ENCODE measurements at regions not wholly inside any gene's neighbourhood (a gene's known extent, or its start where the extent isn't known, plus 50 kb on each side); places are given as distances from the start of the nearest gene placed in this dataset.

GRCh38 chr2:51812138-51812866, 780.4 kb upstream of the NRXN1 start:
- Histone ChIP-seq H3K9me3 (no peaks in the 10 kb centered on the region), H3K36me3 (no peaks in the 10 kb centered on the region), H3K4me3 (no peak overlapping the region), H3K27ac (no peak overlapping the region), H3K4me1 (no peaks in the 10 kb centered on the region), H3K27me3 (no peaks in the 10 kb centered on the region)
- no peak for TF ChIP-seq CTCF (IDR thresholded peaks at IDR 0.05)
- intact Hi-C loops (cut with DNase I; ENCODE audit: low total_unique reads), result no loop called here
- no peak for DNase-seq

GRCh38 chr2:51810197-51810596, 778.3 kb upstream of the NRXN1 start:
- H3K4me3 ChIP-seq, result no peak overlapping the region
- intact Hi-C loops (cut with DNase I; ENCODE audit: low total_unique reads), result no loop called here
- H3K27ac ChIP-seq, result no peak overlapping the region
- no peaks in the 10 kb centered on the region for H3K4me1 ChIP-seq
- TF ChIP-seq CTCF (IDR thresholded peaks at IDR 0.05), result no peak
- no peaks in the 10 kb centered on the region for H3K9me3 ChIP-seq
- no peaks in the 10 kb centered on the region for H3K36me3 ChIP-seq
- no peaks in the 10 kb centered on the region for H3K27me3 ChIP-seq
- no peak for DNase-seq

GRCh38 chr2:51807229-51807628, 775.3 kb upstream of the NRXN1 start:
- Histone ChIP-seq H3K4me1 (no peaks in the 10 kb centered on the region), H3K9me3 (no peaks in the 10 kb centered on the region), H3K4me3 (no peak overlapping the region), H3K36me3 (no peaks in the 10 kb centered on the region), H3K27ac (no peak overlapping the region), H3K27me3 (no peaks in the 10 kb centered on the region)
- intact Hi-C loops (cut with DNase I; ENCODE audit: low total_unique reads), result no loop called here
- no peak for TF ChIP-seq CTCF (IDR thresholded peaks at IDR 0.05)
- DNase-seq, result no peak

GRCh38 chr2:51795248-51795888, 763.4 kb upstream of the NRXN1 start:
- TF ChIP-seq CTCF (IDR thresholded peaks at IDR 0.05), result no peak
- Histone ChIP-seq H3K4me3 (no peak overlapping the region), H3K9me3 (no peaks in the 10 kb centered on the region), H3K27ac (no peak overlapping the region), H3K27me3 (no peaks in the 10 kb centered on the region), H3K4me1 (no peaks in the 10 kb centered on the region), H3K36me3 (no peaks in the 10 kb centered on the region)
- DNase-seq, result no peak
- intact Hi-C loops (cut with DNase I; ENCODE audit: low total_unique reads), result no loop called here

- intact Hi-C loops (cut with DNase I; ENCODE audit: low total_unique reads), result no loop called here
- no peaks in the 10 kb centered on the region for H3K4me1 ChIP-seq
These were observed 759.6 kb upstream of the NRXN1 start for GRCh38 chr2:51791496-51791895.

More at GRCh38 chr2:51791496-51791895, 759.6 kb upstream of the NRXN1 start:
- H3K9me3 ChIP-seq, result no peaks in the 10 kb centered on the region
- H3K27me3 ChIP-seq, result no peaks in the 10 kb centered on the region
- no peak overlapping the region for H3K4me3 ChIP-seq
- H3K36me3 ChIP-seq, result no peaks in the 10 kb centered on the region
- H3K27ac ChIP-seq, result no peak overlapping the region
- no peak for TF ChIP-seq CTCF (IDR thresholded peaks at IDR 0.05)
- no peak for DNase-seq
